ENCODE measurements at regions not wholly inside any gene's neighbourhood (a gene's known extent, or its start where the extent isn't known, plus 50 kb on each side); places are given as distances from the start of the nearest gene placed in this dataset.

DNA sequence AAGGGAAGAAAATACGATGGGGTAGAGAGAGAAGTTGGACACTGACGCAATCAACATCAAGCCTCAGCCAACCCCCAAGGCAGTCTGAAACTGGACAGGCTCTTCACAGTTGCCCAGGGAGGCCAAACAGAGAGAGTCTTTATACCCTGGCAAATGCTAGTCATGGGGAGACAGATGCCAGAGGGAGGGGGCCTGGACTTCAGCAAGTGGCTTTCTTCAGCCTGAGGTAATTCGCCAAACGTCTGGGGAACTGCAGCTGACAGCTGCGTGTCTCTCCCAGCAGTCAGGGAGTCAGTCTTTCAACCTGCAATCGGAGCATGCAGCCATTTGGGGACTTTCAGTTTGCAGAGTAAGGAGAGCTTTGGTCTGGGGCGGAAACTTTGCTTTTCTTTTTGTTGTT, 521.6 kb downstream of the TRIML1 start:
- Histone ChIP-seq H3K4me2 (ENCODE audit: extremely low read depth, insufficient read depth, low read length) (no peak overlapping the region), H3K27ac (ENCODE audit: insufficient read depth, low read length) (no peak overlapping the region), H3K9me3 (ENCODE audit: control insufficient read depth, insufficient read depth, low read depth, low read length) (no peaks in the 10 kb centered on the region), H3K27me3 (ENCODE audit: control insufficient read depth, insufficient read depth, low read length) (no peaks in the 10 kb centered on the region), H2AFZ (ENCODE audit: low read length) (no peak overlapping the region), H3K79me2 (ENCODE audit: control insufficient read depth, insufficient read depth, low read length) (no peaks in the 10 kb centered on the region), H3K4me1 (ENCODE audit: control insufficient read depth, extremely low read depth, insufficient read depth, low read length) (no peaks in the 10 kb centered on the region), H3K9ac (ENCODE audit: insufficient read depth, low read length) (no peak overlapping the region), H3K36me3 (ENCODE audit: control insufficient read depth, insufficient read depth, low read length) (no peaks in the 10 kb centered on the region), H3K4me3 (replicated peaks in 1 of 4; ENCODE audit: control extremely low read depth in 1 of 4, insufficient read depth in 1 of 4, low read depth in 3 of 4, low read length in 4 of 4) (no peak overlapping the region), H4K20me1 (ENCODE audit: control insufficient read depth, extremely low read depth, insufficient read depth, low read length) (no peaks in the 10 kb centered on the region)
- no peak for DNase-seq (ENCODE audit: low read depth in 2 of 2)
- TF ChIP-seq, protein P1, sequence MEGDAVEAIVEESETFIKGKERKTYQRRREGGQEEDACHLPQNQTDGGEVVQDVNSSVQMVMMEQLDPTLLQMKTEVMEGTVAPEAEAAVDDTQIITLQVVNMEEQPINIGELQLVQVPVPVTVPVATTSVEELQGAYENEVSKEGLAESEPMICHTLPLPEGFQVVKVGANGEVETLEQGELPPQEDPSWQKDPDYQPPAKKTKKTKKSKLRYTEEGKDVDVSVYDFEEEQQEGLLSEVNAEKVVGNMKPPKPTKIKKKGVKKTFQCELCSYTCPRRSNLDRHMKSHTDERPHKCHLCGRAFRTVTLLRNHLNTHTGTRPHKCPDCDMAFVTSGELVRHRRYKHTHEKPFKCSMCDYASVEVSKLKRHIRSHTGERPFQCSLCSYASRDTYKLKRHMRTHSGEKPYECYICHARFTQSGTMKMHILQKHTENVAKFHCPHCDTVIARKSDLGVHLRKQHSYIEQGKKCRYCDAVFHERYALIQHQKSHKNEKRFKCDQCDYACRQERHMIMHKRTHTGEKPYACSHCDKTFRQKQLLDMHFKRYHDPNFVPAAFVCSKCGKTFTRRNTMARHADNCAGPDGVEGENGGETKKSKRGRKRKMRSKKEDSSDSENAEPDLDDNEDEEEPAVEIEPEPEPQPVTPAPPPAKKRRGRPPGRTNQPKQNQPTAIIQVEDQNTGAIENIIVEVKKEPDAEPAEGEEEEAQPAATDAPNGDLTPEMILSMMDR (conservative IDR thresholded peaks at IDR 0.05 in 1 of 2, IDR thresholded peaks at IDR 0.05 in 1 of 2; ENCODE audit: low read depth in 1 of 2, low read length in 2 of 2) = no peak
- no peak for TF ChIP-seq EZH2 (IDR thresholded peaks at IDR 0.05; ENCODE audit: low read length, missing control alignments)

DNA sequence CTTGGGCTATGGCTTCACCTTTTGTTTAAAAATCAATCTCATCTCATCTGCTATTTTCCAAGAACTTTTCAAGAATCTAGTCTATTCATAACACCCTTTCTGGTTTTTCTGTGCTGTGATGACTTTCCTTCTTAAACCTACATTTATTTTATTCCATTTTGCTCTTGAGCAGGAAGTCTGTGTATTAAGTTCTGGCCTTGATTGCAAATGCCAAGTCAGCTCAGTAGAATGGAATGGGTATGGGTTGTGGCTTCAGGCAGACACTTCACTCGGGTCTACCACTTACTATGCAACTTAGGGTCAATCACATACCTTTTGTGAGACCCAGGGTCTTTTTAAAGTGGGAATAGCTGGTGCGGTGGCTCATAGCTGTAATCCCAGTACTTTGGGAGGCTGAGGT, 522.3 kb downstream of the TRIML1 start:
- no peak for DNase-seq (ENCODE audit: low read depth in 2 of 2)
- no peak overlapping the region for H3K27ac ChIP-seq (ENCODE audit: insufficient read depth, low read length)
- H3K4me2 ChIP-seq (ENCODE audit: extremely low read depth, insufficient read depth, low read length) = no peak overlapping the region
- no peaks in the 10 kb centered on the region for H3K79me2 ChIP-seq (ENCODE audit: control insufficient read depth, insufficient read depth, low read length)
- no peak overlapping the region for H2AFZ ChIP-seq (ENCODE audit: low read length)
- no peaks in the 10 kb centered on the region for H3K4me1 ChIP-seq (ENCODE audit: control insufficient read depth, extremely low read depth, insufficient read depth, low read length)
- no peak overlapping the region for H3K4me3 ChIP-seq (replicated peaks in 1 of 4; ENCODE audit: control extremely low read depth in 1 of 4, insufficient read depth in 1 of 4, low read depth in 3 of 4, low read length in 4 of 4)
- no peaks in the 10 kb centered on the region for H3K36me3 ChIP-seq (ENCODE audit: control insufficient read depth, insufficient read depth, low read length)
- H3K9me3 ChIP-seq (ENCODE audit: control insufficient read depth, insufficient read depth, low read depth, low read length) = no peaks in the 10 kb centered on the region
- no peak for TF ChIP-seq EZH2 (IDR thresholded peaks at IDR 0.05; ENCODE audit: low read length, missing control alignments)
- TF ChIP-seq, protein P1 (conservative IDR thresholded peaks at IDR 0.05 in 1 of 2, IDR thresholded peaks at IDR 0.05 in 1 of 2; ENCODE audit: low read depth in 1 of 2, low read length in 2 of 2) = no peak
- H4K20me1 ChIP-seq (ENCODE audit: control insufficient read depth, extremely low read depth, insufficient read depth, low read length) = no peaks in the 10 kb centered on the region
- H3K9ac ChIP-seq (ENCODE audit: insufficient read depth, low read length) = no peak overlapping the region
- H3K27me3 ChIP-seq (ENCODE audit: control insufficient read depth, insufficient read depth, low read length) = no peaks in the 10 kb centered on the region

DNA sequence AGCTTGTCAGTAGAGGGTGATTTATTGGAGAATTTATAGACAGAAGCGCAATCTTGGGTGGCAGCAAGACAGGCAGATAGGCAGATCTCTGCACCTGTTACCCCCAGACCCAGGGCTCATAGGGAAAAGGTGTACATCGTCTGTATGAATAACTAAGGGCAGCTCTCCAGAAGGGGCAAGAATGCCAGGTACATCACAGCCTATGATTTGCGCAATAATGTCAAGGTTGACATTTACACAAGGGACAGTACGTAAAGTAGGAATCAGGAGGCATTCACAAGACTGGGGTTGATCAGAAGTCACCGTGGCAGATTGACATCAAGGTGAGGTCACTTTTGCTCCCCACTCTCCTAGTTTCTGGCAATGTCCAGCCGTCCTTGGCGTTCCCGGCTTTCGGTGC, 524.1 kb downstream of the TRIML1 start:
- Histone ChIP-seq H2AFZ (ENCODE audit: low read length) (no peak overlapping the region), H3K4me1 (ENCODE audit: control insufficient read depth, extremely low read depth, insufficient read depth, low read length) (no peaks in the 10 kb centered on the region), H3K36me3 (ENCODE audit: control insufficient read depth, insufficient read depth, low read length) (no peaks in the 10 kb centered on the region), H3K27me3 (ENCODE audit: control insufficient read depth, insufficient read depth, low read length) (no peaks in the 10 kb centered on the region), H4K20me1 (ENCODE audit: control insufficient read depth, extremely low read depth, insufficient read depth, low read length) (no peaks in the 10 kb centered on the region), H3K27ac (ENCODE audit: insufficient read depth, low read length) (no peak overlapping the region), H3K9ac (ENCODE audit: insufficient read depth, low read length) (no peak overlapping the region), H3K4me3 (replicated peaks in 1 of 4; ENCODE audit: control extremely low read depth in 1 of 4, insufficient read depth in 1 of 4, low read depth in 3 of 4, low read length in 4 of 4) (no peak overlapping the region), H3K9me3 (ENCODE audit: control insufficient read depth, insufficient read depth, low read depth, low read length) (no peaks in the 10 kb centered on the region), H3K79me2 (ENCODE audit: control insufficient read depth, insufficient read depth, low read length) (no peaks in the 10 kb centered on the region), H3K4me2 (ENCODE audit: extremely low read depth, insufficient read depth, low read length) (no peak overlapping the region)
- DNase-seq (ENCODE audit: low read depth in 2 of 2) = no peak
- TF ChIP-seq, protein P1 (conservative IDR thresholded peaks at IDR 0.05 in 1 of 2, IDR thresholded peaks at IDR 0.05 in 1 of 2; ENCODE audit: low read depth in 1 of 2, low read length in 2 of 2) = no peak
- TF ChIP-seq EZH2 (IDR thresholded peaks at IDR 0.05; ENCODE audit: low read length, missing control alignments) = no peak

All from fibroblast of lung (primary cell).